NCI-H2107 treated with DMSO at 0.1 percent for 48 hours (cell line): ENCODE measurements at regions not wholly inside any gene's neighbourhood (a gene's known extent, or its start where the extent isn't known, plus 50 kb on each side); places are given as distances from the start of the nearest gene placed in this dataset.
"Not testable (repeated sequence)": the region's sequence is repeated elsewhere in the genome, so short reads cannot be mapped to it uniquely, and the experiment has no call there.

ENCODE experiments used
- DNase-seq: peaks from one replicate; lab custom pipeline; 2025; ENCODE audit not compliant: unreplicated experiment; lab: John Stamatoyannopoulos, UW

DNA sequence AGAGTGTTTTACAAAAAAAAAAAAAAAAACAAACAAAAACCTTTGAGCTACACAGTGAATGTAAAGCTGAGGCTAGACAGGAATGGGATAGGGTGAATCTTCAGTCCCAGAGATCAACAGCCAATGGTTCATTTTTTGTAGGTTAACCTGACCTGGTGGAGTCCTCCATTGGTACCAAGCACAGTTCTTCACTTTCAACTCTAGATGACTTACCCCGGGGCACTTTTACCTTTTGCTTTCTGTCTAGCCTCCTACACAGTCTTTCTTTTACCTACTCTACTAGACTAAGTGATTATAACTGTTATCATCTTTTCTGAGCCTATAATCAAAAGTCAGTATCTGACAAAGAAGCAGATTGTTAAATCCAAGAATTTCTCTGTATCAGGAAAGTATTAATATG is 50.9 kb downstream of the ANXA2R start:
- DNase-seq = no peak

DNA sequence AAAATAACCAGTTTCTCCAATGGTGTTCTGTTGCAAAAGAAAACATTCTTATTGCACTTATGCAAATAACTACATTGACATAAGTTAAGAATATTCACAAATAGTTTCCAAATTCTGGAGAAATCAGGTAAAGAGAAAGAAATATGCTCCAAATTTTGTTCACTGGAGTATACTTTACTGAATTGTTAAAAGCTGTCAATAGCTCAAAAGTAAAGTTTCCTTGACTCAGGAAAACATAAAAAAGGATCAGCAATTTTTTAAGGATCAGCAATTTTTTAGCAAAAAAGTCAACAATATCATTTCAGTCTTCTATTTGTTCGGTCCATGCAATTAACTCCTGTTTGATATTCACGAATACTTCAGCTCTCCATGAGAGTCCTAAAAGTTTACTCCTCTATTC is 51.6 kb downstream of the ANXA2R start:
- no peak for DNase-seq

DNA sequence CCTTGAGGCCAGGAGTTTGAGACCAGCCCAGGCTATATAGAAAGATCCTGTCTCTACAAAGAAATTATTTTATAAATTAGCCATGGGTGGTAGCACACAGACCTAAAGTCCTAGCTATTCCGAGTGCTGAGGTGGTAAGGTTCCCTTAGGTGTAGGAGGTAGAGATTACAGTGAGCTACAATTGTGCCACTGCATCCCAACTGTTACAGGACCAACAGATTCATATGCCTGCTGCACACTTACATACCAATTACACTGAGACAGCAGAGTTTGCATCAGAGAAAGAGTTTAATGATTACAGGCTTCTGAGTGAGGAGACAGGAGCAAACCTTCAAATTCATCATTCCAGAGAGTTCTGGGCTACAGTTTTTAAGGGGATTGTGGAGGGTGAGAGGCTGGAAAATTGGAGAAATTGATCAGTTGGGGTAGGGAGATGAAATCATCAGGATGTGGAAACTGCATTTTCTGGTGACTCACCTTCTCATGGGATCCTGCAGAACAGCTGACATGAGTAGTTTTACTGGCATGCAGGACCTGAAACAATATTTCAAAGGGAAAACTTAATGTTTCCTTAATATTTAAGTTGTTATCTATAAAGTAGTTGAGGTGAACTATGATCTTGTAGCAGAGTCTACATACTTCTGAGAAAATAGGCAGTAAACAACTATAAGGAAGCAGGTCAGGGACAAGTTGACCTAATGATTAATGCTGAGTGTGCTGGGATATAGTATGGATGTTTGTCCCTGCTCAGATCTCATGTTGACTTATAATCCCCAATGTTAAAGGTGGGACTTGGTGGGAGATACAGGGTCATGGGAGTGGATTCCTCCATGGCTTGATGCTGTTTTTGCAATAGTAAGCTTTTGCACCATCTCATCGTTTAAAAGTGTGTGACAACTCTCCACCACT is 54.7 kb downstream of the ANXA2R start:
- DNase-seq = no peak

DNA sequence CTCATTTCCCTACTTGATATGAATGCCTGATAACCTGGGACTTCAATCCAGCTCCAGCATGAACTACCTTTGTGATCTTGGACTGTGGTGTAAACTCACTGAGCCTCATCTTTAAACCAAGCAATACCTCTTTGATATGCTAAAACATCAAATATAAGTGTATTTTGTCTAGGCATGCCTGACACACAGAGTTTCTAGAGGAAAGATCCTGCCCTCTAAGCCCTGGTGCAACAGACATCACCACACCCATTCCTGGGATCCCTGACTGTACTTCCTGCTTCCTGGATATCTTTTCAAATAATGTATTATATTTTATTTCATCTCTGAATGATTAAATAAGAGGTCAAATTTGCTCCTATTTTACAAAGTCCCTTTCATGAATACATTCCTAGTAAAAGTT is 55.8 kb downstream of the ANXA2R start:
- DNase-seq = no peak

DNA sequence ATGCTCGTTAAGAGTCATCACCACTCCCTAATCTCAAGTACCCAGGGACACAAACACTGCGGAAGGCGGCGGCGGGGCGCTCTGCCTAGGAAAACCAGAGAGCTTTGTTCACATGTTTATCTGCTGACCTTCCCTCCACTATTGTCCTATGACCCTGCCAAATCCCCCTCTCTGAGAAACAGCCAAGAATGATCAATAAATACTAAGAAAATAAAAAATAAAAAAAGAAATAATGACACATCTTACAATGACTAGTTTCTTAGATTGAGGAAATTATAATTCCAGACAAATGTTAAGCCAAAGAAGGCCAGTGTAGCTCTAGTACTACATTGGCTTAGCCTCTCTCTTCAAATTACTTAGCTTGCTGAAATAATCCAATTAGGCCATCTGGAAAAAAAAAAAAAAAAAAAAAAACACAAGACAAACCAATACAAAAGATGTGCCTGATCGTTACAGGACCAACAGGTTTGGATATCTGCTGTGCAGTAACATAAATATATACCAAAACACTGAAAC is 58.0 kb downstream of the ANXA2R start:
- no peak for DNase-seq

DNA sequence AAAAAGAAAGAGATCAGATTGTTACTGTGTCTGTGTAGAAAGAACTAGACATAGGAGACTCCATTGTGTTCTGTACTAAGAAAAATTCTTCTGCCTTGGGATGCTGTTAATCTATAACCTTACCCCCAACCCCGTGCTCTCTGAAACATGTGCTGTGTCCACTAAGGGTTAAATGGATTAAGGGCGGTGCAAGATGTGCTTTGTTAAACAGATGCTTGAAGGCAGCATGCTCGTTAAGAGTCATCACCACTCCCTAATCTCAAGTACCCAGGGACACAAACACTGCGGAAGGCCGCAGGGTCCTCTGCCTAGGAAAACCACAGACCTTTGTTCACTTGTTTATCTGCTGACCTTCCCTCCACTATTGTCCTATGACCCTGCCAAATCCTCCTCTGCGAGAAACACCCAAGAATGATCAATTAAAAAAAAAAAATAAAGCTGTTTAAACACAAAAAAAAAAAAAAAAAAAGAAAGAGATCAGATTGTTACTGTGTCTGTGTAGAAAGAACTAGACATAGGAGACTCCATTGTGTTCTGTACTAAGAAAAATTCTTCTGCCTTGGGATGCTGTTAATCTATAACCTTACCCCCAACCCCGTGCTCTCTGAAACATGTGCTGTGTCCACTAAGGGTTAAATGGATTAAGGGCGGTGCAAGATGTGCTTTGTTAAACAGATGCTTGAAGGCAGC is 58.6 kb downstream of the ANXA2R start:
- DNase-seq = not testable (repeated sequence)

DNA sequence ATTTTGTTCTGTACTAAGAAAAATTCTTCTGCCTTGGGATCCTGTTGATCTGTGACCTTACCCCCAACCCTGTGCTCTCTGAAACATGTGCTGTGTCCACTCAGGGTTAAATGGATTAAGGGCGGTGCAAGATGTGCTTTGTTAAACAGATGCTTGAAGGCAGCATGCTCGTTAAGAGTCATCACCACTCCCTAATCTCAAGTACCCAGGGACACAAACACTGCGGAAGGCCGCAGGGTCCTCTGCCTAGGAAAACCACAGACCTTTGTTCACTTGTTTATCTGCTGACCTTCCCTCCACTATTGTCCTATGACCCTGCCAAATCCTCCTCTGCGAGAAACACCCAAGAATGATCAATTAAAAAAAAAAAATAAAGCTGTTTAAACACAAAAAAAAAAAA is 59.1 kb downstream of the ANXA2R start:
- not testable (repeated sequence) for DNase-seq

DNA sequence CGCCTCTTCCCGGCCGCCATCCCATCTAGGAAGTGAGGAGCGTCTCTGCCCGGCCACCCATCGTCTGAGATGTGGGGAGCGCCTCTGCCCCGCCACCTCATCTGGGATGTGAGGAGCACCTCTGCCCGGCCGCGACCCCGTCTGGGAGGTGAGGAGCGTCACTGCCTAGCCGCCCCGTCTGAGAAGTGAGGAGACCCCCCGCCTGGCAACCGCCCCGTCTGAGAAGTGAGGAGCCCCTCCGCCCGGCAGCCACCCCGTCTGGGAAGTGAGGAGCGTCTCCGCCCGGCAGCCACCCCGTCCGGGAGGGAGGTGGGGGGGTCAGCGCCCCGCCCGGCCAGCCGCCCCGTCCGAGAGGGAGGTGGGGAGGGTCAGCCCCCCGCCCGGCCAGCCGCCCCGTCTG is 59.7 kb downstream of the ANXA2R start:
- DNase-seq = not testable (repeated sequence)

DNA sequence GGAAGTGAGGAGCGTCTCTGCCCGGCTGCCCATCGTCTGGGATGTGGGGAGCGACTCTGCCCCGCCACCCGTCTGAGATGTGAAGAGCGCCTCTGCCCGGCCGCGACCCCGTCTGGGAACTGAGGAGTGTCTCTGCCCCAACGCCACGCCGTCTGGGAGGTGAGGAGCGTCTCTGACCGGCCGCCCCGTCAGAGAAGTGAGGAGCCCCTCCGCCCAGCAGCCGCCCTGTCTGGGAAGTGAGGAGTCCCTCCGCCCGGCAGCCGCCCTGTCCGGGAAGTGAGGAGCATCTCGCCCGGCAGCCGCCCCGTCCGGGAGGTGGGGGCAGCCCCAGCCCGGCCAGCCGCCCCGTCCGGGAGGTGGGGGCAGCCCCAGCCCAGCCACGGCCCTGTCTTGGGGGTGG is 60.9 kb downstream of the ANXA2R start:
- not testable (repeated sequence) for DNase-seq

DNA sequence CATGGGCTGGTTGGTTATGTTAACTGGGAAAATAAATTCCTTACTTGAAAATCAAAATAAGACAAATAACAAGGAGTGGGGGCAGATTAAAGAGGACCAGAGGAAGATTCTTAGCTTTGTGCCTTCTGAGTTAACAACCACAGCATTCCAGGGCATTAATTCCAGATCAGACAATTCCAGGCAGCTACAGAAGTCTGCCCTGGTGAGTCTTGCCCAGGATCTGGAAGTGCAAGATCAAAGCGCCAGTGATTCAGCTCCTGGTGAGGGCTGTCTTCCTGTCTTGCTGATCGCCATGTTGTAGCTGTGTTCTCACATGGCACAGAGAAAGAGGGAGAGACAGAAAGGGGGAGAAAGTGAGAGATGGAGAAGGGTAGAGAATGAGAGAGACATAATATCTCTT is 65.6 kb downstream of the ANXA2R start:
- no peak for DNase-seq

DNA sequence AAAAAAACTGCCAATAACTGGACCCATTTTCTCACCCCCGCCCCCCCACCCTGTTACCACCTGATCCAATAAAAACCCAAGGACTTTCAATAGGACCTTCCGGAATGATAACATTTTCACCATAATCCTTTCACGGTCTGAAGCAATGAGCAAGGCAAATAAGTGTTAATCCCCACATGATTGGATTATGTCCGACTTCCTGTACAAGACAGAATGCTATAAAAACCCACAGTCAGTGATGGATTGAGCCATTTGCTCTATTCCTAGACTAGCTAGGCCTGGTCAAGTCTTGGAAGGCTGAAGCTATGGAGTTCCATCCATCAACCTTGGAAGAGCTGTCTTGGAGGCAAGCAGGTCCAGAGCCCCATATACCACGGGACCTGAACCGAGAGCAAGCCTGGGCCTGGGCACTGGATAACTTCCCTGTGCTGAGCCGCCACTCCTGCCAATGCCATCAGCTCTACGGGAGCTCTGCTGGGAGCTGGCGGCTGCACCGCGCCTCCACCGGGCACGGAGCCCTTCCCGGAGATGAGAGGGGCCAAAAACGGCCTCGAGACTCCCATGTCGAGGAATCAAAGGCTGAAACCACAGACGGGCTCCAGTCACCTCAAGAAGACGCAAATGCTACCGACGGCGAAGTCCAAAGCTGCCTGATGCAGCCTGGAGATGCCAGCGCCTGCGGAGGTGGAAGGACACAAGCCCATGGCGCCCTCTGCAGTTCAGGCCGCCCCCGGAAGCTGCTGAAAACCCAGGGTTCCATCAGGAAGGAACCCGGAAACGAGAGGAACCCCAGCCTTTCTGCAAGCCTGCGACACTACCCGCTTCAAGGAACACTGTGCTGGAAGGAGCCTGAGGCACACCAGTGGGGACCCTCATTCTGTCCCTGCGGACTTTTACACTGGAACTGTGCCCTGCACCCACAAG is 69.2 kb downstream of the ANXA2R start:
- DNase-seq = no peak

DNA sequence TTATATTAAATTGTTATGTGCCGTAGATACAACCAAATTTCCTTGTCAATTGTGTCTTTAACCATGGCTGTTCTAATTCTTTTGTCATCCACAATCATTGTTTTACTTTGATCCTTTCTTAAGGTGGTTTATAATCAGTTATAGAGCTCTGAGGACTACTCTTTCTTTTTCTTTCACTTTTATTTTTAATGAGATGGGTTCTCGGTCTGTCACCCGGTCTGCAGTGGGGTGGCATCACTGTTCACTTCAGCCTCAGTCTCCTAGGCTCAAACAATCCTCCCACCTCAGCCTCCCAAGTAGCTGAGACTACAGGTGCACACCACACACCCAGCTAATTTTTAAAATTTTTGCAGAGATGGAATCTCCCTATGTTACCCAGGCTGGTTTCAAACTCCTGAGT is 74.2 kb downstream of the ANXA2R start:
- DNase-seq = no peak

DNA sequence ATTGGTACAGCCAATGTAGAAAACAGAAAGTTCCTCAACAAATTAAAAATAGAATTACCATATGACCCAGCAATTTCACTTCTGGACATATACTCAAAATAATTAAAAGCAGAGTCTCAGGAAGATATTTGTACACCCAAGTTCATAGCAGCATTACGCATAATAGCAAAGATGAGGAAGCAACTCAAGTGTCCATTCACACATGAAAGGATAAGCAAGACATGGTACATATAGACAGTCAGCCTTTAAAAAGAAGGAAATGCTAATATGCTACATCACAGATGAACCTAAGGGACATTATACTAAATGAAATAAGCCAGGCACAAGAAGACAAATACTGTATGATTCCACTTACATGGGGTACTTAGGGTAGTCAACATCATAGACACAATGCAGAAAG is 76.7 kb downstream of the ANXA2R start:
- DNase-seq = no peak

DNA sequence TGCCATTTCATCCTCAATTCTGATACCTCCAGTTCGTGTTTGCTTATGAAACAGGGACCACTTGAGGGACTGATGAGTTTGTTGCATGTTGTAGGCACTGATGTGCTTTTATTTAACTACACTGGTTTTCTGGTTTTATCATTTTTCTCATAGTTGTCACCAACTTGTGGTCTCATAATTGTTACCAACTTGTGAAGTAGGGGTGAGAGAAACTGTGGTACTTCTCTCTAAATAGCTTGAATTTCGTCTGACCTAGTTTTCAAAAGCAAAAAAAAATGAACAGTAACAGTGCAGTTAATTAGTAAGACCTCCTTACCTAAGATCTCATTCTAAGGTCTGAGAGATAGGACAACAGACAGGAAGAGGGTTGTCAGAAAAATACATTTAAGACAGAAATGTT is 78.0 kb downstream of the ANXA2R start:
- DNase-seq = no peak

DNA sequence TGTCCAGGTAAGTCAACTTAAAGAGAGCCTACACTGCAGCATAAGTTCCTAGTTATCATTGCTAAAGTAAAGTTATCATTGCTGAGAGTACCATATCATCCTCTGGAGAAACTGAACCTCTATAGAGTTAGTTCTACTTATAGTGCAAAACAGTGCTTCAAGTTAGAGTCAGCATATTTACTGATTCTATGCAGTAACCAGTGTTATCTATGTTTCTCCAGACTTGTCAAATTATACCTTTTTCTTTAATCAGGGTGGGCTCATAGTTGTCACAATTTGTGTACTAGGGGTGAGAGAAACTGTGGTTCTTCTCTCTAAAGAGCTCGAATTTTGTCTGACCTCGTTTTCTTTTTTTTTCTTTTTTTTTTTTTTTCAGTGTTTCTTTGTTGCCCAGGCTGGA is 79.6 kb downstream of the ANXA2R start:
- DNase-seq = no peak

DNA sequence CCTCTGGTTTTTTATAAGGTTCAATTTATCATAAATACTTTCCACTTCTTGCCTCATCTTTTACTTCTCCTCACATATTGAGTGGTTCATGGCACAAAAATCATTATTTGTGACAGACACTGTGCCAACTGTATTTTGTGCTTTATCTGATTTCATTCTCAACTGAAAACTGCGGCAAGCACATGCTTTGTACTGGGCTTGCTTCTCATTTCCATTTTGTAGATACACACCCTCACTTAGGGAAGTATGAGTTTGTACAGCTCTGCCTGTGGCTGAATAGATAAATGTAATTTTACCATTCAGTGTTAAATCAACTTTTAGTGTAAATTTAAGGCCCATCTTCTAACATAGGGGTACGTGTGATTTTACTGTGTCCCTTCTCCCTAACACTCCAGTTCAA is 83.6 kb downstream of the ANXA2R start:
- no peak for DNase-seq

DNA sequence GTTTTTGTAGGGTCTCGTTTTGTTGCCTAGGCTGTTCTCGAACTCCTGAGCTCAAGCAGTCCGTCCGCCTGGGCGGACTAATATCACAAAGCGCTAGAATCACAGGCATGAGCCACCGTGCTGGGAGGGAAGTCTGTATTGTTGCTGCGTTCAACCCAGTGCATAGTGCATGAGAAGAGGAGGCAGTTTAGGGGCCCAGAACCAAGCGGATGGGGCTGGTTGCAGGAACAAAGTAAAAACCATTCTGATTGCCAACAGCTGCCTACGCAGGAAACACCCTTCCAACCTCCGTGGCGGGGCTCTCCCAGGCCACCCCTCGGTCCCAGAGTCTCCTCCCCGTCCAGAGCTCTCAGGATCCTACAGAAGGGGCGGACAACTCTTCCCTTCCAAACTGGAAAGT is 87.1 kb downstream of the ANXA2R start:
- no peak for DNase-seq

DNA sequence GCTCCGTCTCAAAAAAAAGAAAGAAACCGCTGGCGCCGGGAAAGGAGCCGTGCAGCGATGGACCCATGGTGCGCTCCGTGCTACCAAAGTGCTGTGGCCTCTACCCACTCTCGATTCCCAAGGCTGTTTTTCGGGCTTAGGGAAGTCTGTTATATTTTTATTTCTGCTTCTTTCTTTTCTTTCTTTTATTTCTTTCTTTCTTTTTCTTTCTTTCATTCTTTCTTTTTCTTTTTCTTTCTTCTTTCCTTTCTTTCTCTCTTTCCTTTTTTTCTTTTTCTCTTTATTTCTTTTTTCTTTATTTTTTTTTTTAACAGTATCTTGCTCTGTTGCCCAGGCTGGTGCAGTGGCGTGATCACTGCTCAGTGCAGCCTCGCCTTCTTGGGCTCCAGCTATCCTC is 87.5 kb downstream of the ANXA2R start:
- DNase-seq = no peak

DNA sequence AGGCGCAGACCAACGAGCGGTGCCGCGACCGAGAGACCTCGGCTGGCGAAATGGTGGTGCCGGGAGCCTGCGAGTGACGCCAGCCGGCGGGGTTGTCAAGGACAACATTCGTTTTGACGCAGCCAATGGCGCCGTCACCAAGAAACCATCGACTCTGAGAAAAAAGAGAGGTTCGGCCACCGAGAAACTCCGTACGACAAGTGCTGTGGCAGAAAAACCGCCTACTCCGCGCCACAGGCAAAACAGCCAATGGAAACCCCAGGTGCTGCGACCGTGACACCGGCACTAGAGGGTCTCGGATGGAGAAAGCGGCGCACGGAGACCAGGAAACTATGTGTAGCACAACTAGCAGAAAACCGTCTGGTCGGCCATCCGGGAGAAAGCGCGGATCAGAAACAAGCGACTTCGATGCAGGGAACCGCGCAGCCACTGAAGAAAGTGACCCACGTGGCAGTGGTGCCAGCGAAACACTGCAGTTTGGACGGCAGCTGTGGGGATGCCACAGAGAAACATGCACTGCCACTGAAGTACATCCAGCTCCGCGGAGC is 88.8 kb downstream of the ANXA2R start:
- DNase-seq = peak; percentile 58

DNA sequence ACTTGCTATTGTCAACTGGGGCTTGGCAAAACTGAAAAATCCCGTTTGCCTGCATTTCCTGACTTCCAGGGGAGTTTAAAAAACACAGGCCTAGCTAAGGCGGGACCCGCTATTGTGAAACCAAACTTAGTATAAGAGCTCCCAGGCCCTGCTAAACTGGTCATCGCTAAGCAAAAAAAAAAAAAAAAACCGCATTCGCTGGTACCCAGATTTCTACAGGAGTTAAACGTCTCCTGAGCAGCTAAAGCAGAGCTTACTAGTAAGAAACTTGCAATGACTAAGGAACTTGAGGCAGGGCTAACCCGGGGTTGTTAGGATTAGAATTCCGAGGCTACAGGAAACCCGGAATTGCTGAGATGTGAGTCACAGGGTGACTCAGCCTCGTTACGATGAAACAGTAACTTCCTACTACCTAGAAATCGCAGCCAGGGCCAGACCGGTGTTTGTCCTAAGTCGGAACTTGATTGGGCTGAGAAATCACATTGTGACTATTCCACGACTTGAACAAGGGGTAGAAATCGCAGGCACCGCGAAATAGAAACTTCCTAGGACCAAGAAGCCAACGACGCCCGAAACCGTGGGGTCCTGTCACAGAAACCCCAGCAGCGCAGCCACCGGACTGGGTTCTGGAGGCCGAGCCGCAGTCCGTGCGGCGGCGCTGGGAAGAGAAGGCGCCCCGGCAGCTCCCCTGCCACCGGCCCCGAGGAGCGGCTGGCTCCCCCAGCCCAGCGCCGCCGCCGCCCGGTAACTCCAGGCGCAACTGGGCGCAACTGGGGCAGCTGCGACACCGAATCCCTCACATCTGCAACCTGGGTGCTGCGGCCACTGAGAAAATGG is 89.4 kb downstream of the ANXA2R start:
- DNase-seq = peak; percentile 60
